HPDE6-E6E7 (cell line): ENCODE measurements at regions not wholly inside any gene's neighbourhood (a gene's known extent, or its start where the extent isn't known, plus 50 kb on each side); places are given as distances from the start of the nearest gene placed in this dataset.
"Not testable (repeated sequence)": the region's sequence is repeated elsewhere in the genome, so short reads cannot be mapped to it uniquely, and the experiment has no call there.

Source experiments
- DNase-seq: peaks from one replicate; pipeline ENCODE4 v3.0.0; 2011; ENCODE audit warnings: missing footprints; ENCODE audit errors: extremely low spot score

DNA sequence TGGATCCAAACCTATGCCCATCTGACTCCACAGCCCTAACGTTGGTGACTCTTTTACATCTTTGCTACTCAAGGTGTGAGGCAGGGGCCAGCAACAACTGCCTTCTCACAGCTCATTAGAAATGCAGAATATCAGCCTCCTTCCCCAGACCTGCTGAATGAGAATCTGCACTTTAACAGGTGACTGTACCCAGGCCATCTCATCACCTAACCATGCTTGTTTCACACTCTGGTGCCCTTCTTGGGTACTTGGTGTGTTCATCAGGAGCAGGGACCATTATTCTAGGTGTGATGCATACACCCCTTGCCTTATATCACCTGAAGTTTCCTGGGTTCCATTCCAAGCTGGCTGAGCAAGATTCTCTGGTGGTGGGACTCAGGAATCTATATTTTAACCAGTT lies 196.3 kb upstream of the LMCD1 start:
- DNase-seq = no peak

DNA sequence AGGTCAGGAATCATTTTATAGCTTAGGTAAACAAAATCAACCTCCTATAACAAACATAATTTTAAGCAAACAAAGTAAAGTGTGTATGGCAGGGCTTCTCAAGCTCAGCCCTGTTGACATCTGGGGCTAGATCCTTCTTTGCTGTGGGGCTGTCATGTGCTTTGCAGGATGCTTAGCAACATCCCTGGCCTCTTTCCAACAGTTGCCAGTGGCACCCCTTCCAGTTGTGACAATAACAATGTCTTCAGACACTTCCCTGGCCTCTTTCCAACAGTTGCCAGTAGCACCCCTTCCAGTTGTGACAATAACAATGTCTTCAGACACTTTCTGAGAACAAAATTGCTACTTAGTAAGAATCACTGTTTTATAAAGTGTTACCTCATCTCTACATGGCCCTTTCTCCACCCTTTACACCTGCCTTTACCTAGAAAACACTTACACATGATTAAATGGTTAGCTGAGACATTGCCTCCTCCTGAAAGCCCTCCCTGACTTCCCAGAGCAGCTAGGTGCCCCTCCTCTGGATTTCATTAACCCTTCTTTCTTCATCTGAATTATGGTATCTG lies 194.0 kb upstream of the LMCD1 start:
- DNase-seq = no peak

- no peak for DNase-seq
Observed at GRCh38 chr3:8311321-8311720, 190.3 kb upstream of the LMCD1 start.

GRCh38 chr3:8312685-8313084 lies 188.9 kb upstream of the LMCD1 start:
- no peak for DNase-seq

- no peak for DNase-seq
Observed at GRCh38 chr3:8313560-8314267, 187.9 kb upstream of the LMCD1 start.

DNA sequence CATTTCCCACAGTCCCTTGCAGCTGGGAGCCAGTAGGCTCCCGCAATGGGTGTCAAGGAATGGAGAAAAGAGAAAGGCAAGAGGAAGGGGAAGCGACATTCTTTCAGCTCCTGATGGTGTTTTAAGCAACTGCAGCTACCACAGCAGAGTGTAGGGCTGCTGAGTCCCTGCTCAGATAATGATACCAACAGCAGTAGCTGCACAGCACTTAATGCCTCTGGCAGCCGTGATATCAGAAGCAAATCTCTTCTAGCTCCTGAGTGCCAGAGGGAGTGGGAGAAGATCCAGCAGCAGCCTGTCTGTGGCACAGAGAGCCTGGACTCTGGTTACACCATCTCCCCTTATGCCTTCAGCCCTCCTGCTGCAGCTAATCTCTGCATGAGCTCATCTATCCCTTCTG lies 186.1 kb upstream of the LMCD1 start:
- DNase-seq = not testable (repeated sequence)

DNA sequence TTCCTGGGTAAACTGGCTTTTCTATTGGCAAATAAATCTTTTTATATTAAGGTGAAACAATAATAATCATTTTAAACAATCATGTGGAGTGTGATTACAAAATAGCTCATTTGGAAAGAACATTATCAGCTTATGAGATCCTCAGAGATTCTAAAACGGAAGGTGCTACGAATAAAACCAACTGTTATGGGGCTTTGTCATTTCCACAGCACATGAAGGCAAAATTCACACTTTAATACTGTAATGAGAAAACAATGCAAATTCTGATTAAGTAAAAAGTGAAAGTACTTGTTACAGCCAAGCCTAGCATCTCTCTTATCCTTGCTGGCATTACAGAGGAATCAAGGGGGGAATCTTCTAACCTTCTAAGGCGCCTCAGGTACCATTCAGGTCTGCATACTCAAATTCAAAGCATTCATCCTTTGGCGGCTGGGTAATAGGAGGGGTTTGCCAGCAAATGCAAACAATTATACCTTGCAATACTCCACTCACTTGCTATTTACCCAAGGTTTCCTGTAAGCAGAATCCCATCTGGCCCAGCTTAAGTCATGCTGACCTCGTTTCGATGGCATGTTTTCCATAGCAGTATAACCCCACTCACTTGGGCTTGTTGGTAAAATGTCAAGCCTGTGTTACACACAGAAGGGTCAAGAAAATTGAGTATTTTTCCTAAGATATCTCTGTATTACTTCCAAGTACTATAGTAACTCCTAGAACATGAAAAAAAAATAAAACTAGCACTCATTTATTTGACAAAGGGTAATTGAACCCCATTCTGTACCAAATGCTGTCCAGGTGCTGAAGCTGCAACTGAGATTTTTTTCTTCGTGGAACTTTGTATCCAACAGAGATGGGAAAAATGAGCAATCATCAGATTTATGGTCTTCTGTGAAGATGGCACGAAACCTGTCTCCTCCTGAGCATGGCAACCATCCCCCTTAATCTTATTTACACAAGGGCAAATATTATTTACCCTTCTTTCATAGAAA lies 183.7 kb upstream of the LMCD1 start:
- no peak for DNase-seq

- no peak for DNase-seq
Observed at GRCh38 chr3:8319935-8320634, 181.5 kb upstream of the LMCD1 start.

DNA sequence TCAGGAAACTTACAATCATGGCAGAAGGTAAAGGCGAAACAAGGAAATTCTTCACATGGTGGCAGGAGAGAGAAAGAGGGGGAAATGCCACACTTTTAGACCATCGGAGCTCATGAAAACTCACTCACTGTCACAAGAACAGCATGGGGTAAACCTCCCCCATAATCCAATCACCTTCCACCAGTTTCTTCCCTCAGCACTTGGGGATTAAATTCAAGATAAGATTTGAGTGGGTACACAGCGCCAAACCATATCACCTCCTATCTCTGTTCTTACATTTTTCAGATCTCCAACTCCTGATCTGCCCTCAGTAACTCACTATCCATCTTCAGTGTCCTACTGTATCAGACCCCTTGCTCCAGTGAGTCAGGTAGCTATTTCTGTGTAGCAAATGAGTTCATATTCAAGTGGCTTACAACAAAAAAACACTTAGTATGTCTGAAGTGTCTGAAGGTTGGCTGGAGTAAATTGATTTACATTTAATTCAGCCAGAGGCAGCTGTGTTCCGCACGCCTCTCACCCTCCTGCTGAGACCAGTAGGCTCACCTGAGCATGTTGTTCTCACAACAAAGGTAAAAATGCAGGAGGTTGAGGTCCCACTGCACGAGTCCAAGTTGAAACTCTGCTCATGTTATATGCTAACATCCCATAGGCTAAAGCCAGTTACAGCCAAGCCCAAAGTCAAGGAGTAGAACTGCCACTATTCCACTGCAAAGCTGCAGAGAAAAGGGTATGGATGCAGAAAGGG lies 180.7 kb upstream of the LMCD1 start:
- DNase-seq = no peak

DNA sequence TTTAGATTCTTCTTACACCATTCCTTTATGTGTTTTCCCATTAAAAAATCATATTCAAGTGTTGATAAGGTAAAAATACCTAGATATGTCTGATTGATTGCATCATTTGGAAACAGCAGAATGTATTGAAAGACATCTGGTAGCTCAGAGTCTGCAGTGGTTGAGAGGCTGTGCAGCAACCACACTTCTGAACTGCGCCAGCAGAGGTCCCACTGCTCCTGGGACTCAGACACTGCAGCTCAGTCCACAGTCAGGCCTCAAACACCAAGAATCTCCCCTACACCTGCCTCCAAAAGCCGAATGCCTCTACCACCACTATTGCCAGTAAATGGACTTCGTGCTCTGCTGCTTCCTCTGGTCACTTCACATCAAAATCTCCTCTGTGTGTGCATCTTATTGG lies 176.9 kb upstream of the LMCD1 start:
- no peak for DNase-seq

DNA sequence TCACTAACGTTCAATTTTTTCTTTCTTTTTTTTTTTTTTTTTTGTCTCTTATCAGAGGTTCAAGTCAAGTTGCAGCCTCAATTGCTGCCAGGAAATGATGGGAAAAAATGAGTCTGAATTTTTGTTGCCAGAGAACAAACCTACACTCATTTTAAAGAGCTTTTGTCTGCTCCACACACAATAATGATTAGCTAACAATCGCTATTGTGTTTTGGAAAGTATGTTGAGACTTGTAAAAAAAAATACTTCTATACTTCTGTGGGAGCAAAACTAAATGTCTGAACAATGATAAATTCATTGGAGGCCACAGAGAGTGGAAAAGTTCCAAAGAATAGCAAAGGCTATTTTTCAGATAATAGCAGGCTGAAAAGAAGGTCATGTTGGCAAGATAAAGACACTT lies 176.3 kb upstream of the LMCD1 start:
- no peak for DNase-seq

GRCh38 chr3:8325833-8326232 lies 175.8 kb upstream of the LMCD1 start:
- not testable (repeated sequence) for DNase-seq

GRCh38 chr3:8327739-8328138 lies 173.9 kb upstream of the LMCD1 start:
- no peak for DNase-seq

- DNase-seq = no peak
Observed at GRCh38 chr3:8328967-8329366, 172.7 kb upstream of the LMCD1 start.

GRCh38 chr3:8329598-8329997 lies 172.0 kb upstream of the LMCD1 start:
- DNase-seq = no peak

DNA sequence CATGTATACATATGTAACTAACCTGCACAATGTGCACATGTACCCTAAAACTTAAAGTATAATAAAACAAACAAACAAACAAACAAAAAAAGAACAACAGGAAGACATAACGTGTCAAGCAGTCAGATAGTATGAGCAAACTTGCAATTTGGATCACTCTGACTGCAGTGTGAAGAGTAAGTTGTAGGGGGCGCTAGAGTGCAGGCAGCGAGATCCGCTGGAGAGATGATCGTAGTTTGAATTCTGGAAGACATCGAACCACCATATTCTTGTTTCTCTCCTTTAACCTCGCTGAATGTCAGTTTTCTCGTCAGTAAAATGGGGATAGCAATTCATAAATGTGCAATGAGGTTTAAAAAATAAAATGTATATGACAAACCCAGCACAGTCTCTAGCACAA lies 165.2 kb upstream of the LMCD1 start:
- no peak for DNase-seq

GRCh38 chr3:8338424-8338823 lies 163.2 kb upstream of the LMCD1 start:
- DNase-seq = no peak

DNA sequence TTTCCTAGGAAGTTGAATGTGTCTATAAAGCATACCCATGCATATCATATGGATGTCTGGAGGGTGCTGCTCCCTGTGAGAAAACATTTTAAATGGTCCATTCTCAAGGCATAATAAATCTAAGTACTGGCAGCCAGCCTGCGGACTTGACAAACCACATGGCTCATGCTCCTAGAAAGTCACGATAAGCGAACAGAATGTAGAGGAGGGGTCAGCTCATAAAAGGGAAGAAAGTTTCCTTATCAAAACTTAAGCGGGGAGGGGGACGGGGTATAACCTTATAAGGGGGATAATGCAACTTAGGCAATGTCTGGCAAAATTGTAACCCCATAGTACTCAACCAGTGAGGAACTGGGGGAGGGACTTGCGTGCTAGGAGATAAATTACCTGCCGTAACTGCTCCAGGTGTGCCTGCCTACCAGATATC lies 159.8 kb upstream of the LMCD1 start:
- DNase-seq = no peak

GRCh38 chr3:8343058-8343457 lies 158.6 kb upstream of the LMCD1 start:
- DNase-seq = no peak

DNA sequence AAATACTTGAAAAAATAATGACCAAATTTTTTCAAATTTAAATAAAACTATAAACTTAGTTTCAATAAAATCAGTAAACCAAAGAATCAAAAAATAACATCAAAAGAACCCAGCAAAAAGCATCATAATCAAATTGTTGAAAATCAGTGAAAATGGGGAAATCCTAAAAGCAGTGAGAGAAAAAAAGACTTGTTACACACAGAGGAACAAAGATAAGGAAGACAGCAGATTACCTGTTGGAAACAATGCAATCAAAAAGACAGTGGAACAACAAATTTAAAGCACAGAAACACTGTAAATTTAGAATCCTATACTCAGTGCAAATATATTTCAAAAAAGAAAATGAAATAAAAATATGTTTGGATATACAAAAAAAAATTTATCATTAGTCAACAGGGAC lies 156.2 kb upstream of the LMCD1 start:
- no peak for DNase-seq

DNA sequence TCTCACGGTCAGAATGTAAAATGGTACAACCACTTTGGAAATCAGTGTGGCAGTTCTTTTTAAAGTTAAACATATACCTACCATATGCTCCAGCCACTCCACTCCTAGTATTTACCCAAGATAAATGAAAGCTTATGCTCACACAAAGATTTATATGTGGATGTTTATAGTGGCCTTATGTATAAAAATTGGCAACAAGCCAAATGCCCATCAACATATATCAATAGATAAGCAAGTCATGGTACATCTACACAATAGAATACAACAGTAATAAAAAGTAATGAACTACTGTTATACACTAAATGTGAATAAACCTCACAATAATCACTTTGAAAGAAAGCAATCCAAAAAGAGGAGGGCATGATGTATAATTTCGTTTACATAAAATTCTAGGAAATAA lies 153.5 kb upstream of the LMCD1 start:
- DNase-seq = no peak
